ENCODE measurements at regions not wholly inside any gene's neighbourhood (a gene's known extent, or its start where the extent isn't known, plus 50 kb on each side); places are given as distances from the start of the nearest gene placed in this dataset.

DNA sequence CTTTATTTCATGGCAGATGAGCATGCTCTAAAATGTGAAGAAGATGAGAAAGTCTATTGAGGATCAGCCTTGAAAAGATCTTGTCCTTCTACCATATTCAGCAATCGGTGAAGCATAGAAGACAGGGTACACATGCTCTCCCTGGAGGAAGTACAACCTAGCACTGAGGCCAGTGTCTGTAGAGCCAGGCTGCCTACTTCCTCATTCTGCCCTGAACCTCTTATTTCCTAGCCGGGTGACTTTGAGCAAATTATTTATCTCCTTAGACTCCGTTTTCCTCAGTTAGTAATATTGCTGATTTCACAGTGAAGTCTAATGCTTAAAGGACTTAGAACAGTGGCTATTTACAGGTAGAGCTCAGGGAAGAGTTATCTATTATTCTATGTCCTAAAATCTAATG, 58.4 kb downstream of the TMEM100 start:
- Histone ChIP-seq H3K9ac (replicated peaks in 1 of 4; ENCODE audit: extremely low read depth in 1 of 4, low read depth in 3 of 4, low read length in 3 of 4) (no peak overlapping the region), H2AK5ac (ENCODE audit: low read depth, low read length) (no peak overlapping the region), H2BK20ac (ENCODE audit: low read length) (no peak overlapping the region), H2BK5ac (ENCODE audit: low read depth, low read length) (no peak overlapping the region), H3K4me1 (replicated peaks in 1 of 4; ENCODE audit: control insufficient read depth in 3 of 4, insufficient read depth in 4 of 4, low read length in 3 of 4) (peaks cover 0 to 3% (median 0%) of the 10 kb centered on the region in 4 experiments; a peak in 1 of 7 replicates), H3K36me3 (ENCODE audit: control insufficient read depth in 2 of 4, insufficient read depth in 4 of 4, low read length in 3 of 4) (no peaks in the 10 kb centered on the region), H4K5ac (ENCODE audit: insufficient read length, low read depth, low read length) (no peak overlapping the region), H3K4me2 (ENCODE audit: insufficient read depth in 1 of 2, low read depth in 2 of 2, low read length in 2 of 2) (no peak overlapping the region), H3K56ac (replicated peaks; ENCODE audit: insufficient read length, low read depth, low read length) (no peak overlapping the region), H3K79me2 (ENCODE audit: control insufficient read depth in 1 of 2, insufficient read depth in 2 of 2, low read length in 2 of 2) (no peaks in the 10 kb centered on the region), H3K4me3 (ENCODE audit: extremely low read depth in 1 of 4, insufficient read depth in 2 of 4, low read depth in 3 of 4, low read length in 4 of 4) (no peak overlapping the region), H3K14ac (ENCODE audit: insufficient read length) (no peak overlapping the region), H3K18ac (ENCODE audit: extremely low read depth, low read length) (no peak overlapping the region), H3K23me2 (ENCODE audit: low read depth, low read length) (no peaks in the 10 kb centered on the region), H3K4ac (replicated peaks; ENCODE audit: insufficient read length, low read depth, low read length) (no peak overlapping the region), H4K91ac (replicated peaks; ENCODE audit: insufficient read length, low read length) (no peak overlapping the region), H2AFZ (ENCODE audit: low read length) (no peak overlapping the region), H3K27me3 (replicated peaks in 1 of 4; ENCODE audit: control insufficient read depth in 3 of 4, extremely low read depth in 1 of 4, insufficient read depth in 3 of 4, low read length in 3 of 4) (no peaks in the 10 kb centered on the region; a peak in 1 of 7 replicates), H3K9me3 (ENCODE audit: insufficient read depth in 2 of 2, low read depth in 1 of 2, low read length in 1 of 2) (no peaks in the 10 kb centered on the region), H2BK12ac (ENCODE audit: low read depth, low read length) (no peak overlapping the region), H4K8ac (ENCODE audit: extremely low read depth, insufficient read depth, low read length) (no peak overlapping the region), H3K23ac (ENCODE audit: insufficient read length) (no peak overlapping the region), H3K27ac (ENCODE audit: low read depth, low read length) (no peak overlapping the region), H3K79me1 (ENCODE audit: low read depth, low read length) (no peaks in the 10 kb centered on the region), H2BK120ac (replicated peaks; ENCODE audit: low read depth, low read length) (no peak overlapping the region), H4K20me1 (replicated peaks in 1 of 2; ENCODE audit: control insufficient read depth in 1 of 2, insufficient read depth in 2 of 2, low read length in 2 of 2) (no peaks in the 10 kb centered on the region), H2BK15ac (ENCODE audit: low read length) (no peak overlapping the region)
- FAIRE-seq (no peak), DNase-seq (ENCODE audit: low read depth in 1 of 2, low spot score in 2 of 2) (no peak)
- 92% methylated on average over 3 of the region's 3 CpGs; no CpG with 5 or more reads in 1 of the 2 experiments for WGBS, 2 experiments (ENCODE audit: extremely low coverage in 1 of 2, insufficient coverage in 1 of 2, insufficient read length in 1 of 2, insufficient replicate concordance in 2 of 2, low coverage in 1 of 2, low lambda C conversion rate in 2 of 2, missing lambda C conversion rate in 1 of 2)
- ChIA-PET POLR2A (ENCODE audit: partially characterized antibody) (no interaction called here), CTCF (ENCODE audit: partially characterized antibody) (interaction anchor here (1.2 kb wide), 1 partner anchor 53 kb away, joined by 3 read pairs; no protein-coding TSS in a partner anchor)
- no peak for TF ChIP-seq TAF7 (optimal IDR thresholded peaks at IDR 0.05; ENCODE audit: borderline replicate concordance, low read depth, low read length)
- no peak for TF ChIP-seq ASH2L (IDR thresholded peaks at IDR 0.05; ENCODE audit: low read length)
- no peak for TF ChIP-seq SP1 (IDR thresholded peaks at IDR 0.05; ENCODE audit: low read depth, low read length)
- TF ChIP-seq JUN (IDR thresholded peaks at IDR 0.05; ENCODE audit: low read depth, low read length): no peak
- TF ChIP-seq EZH2 (IDR thresholded peaks at IDR 0.05; ENCODE audit: low read depth, low read length, severe bottlenecking): no peak
- no peak for TF ChIP-seq TCF12 (IDR thresholded peaks at IDR 0.05; ENCODE audit: low read depth, low read length)
- no peak for TF ChIP-seq ZNF274 (IDR thresholded peaks at IDR 0.05; ENCODE audit: borderline replicate concordance, extremely low read depth, low read length)
- TF ChIP-seq POLR2AphosphoS5 (IDR thresholded peaks at IDR 0.05; ENCODE audit: low read depth, low read length): no peak

Measured in H1 (cell line).